ENCODE measurements at regions not wholly inside any gene's neighbourhood (a gene's known extent, or its start where the extent isn't known, plus 50 kb on each side); places are given as distances from the start of the nearest gene placed in this dataset.

- Histone ChIP-seq H3K79me2 (no peaks in the 10 kb centered on the region), H3K27ac (no peak overlapping the region), H3K4me2 (no peak overlapping the region), H3K9me3 (ENCODE audit: low read depth) (no peaks in the 10 kb centered on the region), H3K4me3 (no peak overlapping the region), H4K20me1 (ENCODE audit: insufficient read depth, poor library complexity, severe bottlenecking) (no peaks in the 10 kb centered on the region), H3K9me2 (replicated peaks; ENCODE audit: insufficient read depth) (no peaks in the 10 kb centered on the region), H3K4me1 (ENCODE audit: insufficient read depth) (no peaks in the 10 kb centered on the region), H3K27me3 (no peaks in the 10 kb centered on the region), H2AFZ (no peak overlapping the region), H3K36me3 (replicated peaks; ENCODE audit: insufficient read depth, low read depth) (no peaks in the 10 kb centered on the region)
- no peak for TF ChIP-seq EZH2 (IDR thresholded peaks at IDR 0.05; ENCODE audit: borderline replicate concordance)
- no peak for TF ChIP-seq EZH2phosphoT487 (IDR thresholded peaks at IDR 0.05; ENCODE audit: low read depth, severe bottlenecking, unreplicated experiment)
- no peak for TF ChIP-seq CTCF (IDR thresholded peaks at IDR 0.05; ENCODE audit: poor library complexity)
- 88% methylated on average over 3 of the region's 3 CpGs for WGBS (ENCODE audit: low lambda C conversion rate, missing lambda C conversion rate)
- no peak for DNase-seq (ENCODE audit: low spot score)
These were observed 1530.6 kb upstream of the SLC39A10 start for GRCh38 chr2:194126418-194126817.

GRCh38 chr2:194116861-194117260 is 1540.2 kb upstream of the SLC39A10 start:
- no peak for DNase-seq (ENCODE audit: low spot score)
- H3K4me3 ChIP-seq: no peak overlapping the region
- no peaks in the 10 kb centered on the region for H3K9me2 ChIP-seq (replicated peaks; ENCODE audit: insufficient read depth)
- no peaks in the 10 kb centered on the region for H3K36me3 ChIP-seq (replicated peaks; ENCODE audit: insufficient read depth, low read depth)
- H3K27me3 ChIP-seq: no peaks in the 10 kb centered on the region
- no peak overlapping the region for H3K4me2 ChIP-seq
- no peaks in the 10 kb centered on the region for H3K9me3 ChIP-seq (ENCODE audit: low read depth)
- no peak for TF ChIP-seq EZH2phosphoT487 (IDR thresholded peaks at IDR 0.05; ENCODE audit: low read depth, severe bottlenecking, unreplicated experiment)
- TF ChIP-seq CTCF (IDR thresholded peaks at IDR 0.05; ENCODE audit: poor library complexity): no peak
- TF ChIP-seq EZH2 (IDR thresholded peaks at IDR 0.05; ENCODE audit: borderline replicate concordance): no peak
- H2AFZ ChIP-seq: no peak overlapping the region
- H3K4me1 ChIP-seq (ENCODE audit: insufficient read depth): no peaks in the 10 kb centered on the region
- H4K20me1 ChIP-seq (ENCODE audit: insufficient read depth, poor library complexity, severe bottlenecking): no peaks in the 10 kb centered on the region
- H3K27ac ChIP-seq: no peak overlapping the region
- H3K79me2 ChIP-seq: no peaks in the 10 kb centered on the region
- WGBS (ENCODE audit: low lambda C conversion rate, missing lambda C conversion rate): 65% methylated on average over 3 of the region's 3 CpGs

GRCh38 chr2:194105358-194105757 is 1551.7 kb upstream of the SLC39A10 start:
- H3K27me3 ChIP-seq: no peaks in the 10 kb centered on the region
- H3K9me3 ChIP-seq (ENCODE audit: low read depth): no peaks in the 10 kb centered on the region
- H4K20me1 ChIP-seq (ENCODE audit: insufficient read depth, poor library complexity, severe bottlenecking): no peaks in the 10 kb centered on the region
- H3K9me2 ChIP-seq (replicated peaks; ENCODE audit: insufficient read depth): no peaks in the 10 kb centered on the region
- H3K36me3 ChIP-seq (replicated peaks; ENCODE audit: insufficient read depth, low read depth): no peaks in the 10 kb centered on the region
- H3K4me2 ChIP-seq: no peak overlapping the region
- no peak overlapping the region for H3K4me3 ChIP-seq
- H3K4me1 ChIP-seq (ENCODE audit: insufficient read depth): no peaks in the 10 kb centered on the region
- H2AFZ ChIP-seq: no peak overlapping the region
- 92% methylated on average over 1 of the region's 1 CpG for WGBS (ENCODE audit: low lambda C conversion rate, missing lambda C conversion rate)
- TF ChIP-seq CTCF (IDR thresholded peaks at IDR 0.05; ENCODE audit: poor library complexity): no peak
- no peak for TF ChIP-seq EZH2 (IDR thresholded peaks at IDR 0.05; ENCODE audit: borderline replicate concordance)
- no peak for TF ChIP-seq EZH2phosphoT487 (IDR thresholded peaks at IDR 0.05; ENCODE audit: low read depth, severe bottlenecking, unreplicated experiment)
- no peak overlapping the region for H3K27ac ChIP-seq
- no peak for DNase-seq (ENCODE audit: low spot score)
- no peaks in the 10 kb centered on the region for H3K79me2 ChIP-seq

- no peaks in the 10 kb centered on the region for H4K20me1 ChIP-seq (ENCODE audit: insufficient read depth, poor library complexity, severe bottlenecking)
- no peak overlapping the region for H3K4me2 ChIP-seq
- no peaks in the 10 kb centered on the region for H3K9me3 ChIP-seq (ENCODE audit: low read depth)
- no peak for TF ChIP-seq CTCF (IDR thresholded peaks at IDR 0.05; ENCODE audit: poor library complexity)
- no peak for TF ChIP-seq EZH2 (IDR thresholded peaks at IDR 0.05; ENCODE audit: borderline replicate concordance)
- no peak for TF ChIP-seq EZH2phosphoT487 (IDR thresholded peaks at IDR 0.05; ENCODE audit: low read depth, severe bottlenecking, unreplicated experiment)
- no peak overlapping the region for H3K4me3 ChIP-seq
- H2AFZ ChIP-seq: no peak overlapping the region
- no peaks in the 10 kb centered on the region for H3K27me3 ChIP-seq
- no peaks in the 10 kb centered on the region for H3K9me2 ChIP-seq (replicated peaks; ENCODE audit: insufficient read depth)
- H3K36me3 ChIP-seq (replicated peaks; ENCODE audit: insufficient read depth, low read depth): no peaks in the 10 kb centered on the region
- no peak for DNase-seq (ENCODE audit: low spot score)
- H3K79me2 ChIP-seq: no peaks in the 10 kb centered on the region
- H3K4me1 ChIP-seq (ENCODE audit: insufficient read depth): no peaks in the 10 kb centered on the region
- no peak overlapping the region for H3K27ac ChIP-seq
These were observed 1552.3 kb upstream of the SLC39A10 start for GRCh38 chr2:194104687-194105086.

Measured in hepatocyte (in vitro differentiated cells).